Thymus (tissue), 11 donors: ENCODE measurements at regions not wholly inside any gene's neighbourhood (a gene's known extent, or its start where the extent isn't known, plus 50 kb on each side); places are given as distances from the start of the nearest gene placed in this dataset.

ENCODE experiments used
- DNase-seq, 9 donors: peaks; one replicate each; pipeline ENCODE4 v3.0.0-alpha.2; 2013; ENCODE audit warnings: low spot score in 9 of 9, low read depth in 6 of 9, missing footprints in 1 of 9
- H3K27ac ChIP-seq, 2 donors: one replicate each; pipeline ENCODE4 v1.5.1; 2013; ENCODE audit warnings: control low read depth in 1 of 2, low read depth in 1 of 2, low read length in 1 of 2, mild to moderate bottlenecking in 1 of 2, moderate library complexity in 1 of 2
- H3K27me3 ChIP-seq, 2 donors: one replicate each; pipeline ENCODE4 v1.5.1; 2013; ENCODE audit warnings: low read length in 1 of 2; ENCODE audit not compliant: control insufficient read depth in 2 of 2, insufficient read depth in 1 of 2
- H3K36me3 ChIP-seq, 2 donors: one replicate each; pipeline ENCODE4 v1.5.1; 2013; ENCODE audit warnings: low read length in 1 of 2, mild to moderate bottlenecking in 1 of 2, moderate library complexity in 1 of 2; ENCODE audit not compliant: control insufficient read depth in 2 of 2, insufficient read depth in 2 of 2
- H3K4me1 ChIP-seq, 2 donors: one replicate each; pipeline ENCODE4 v1.5.1; 2013; ENCODE audit warnings: low read length in 2 of 2; ENCODE audit not compliant: control insufficient read depth in 2 of 2, insufficient read depth in 2 of 2
- H3K4me3 ChIP-seq, 2 donors: one replicate each; pipeline ENCODE4 v1.5.1; 2013; ENCODE audit warnings: low read length in 2 of 2, control low read depth in 1 of 2, mild to moderate bottlenecking in 1 of 2
- H3K9me3 ChIP-seq, 2 donors: one replicate each; pipeline ENCODE4 v1.5.1; 2013; ENCODE audit warnings: low read length in 1 of 2, mild to moderate bottlenecking in 1 of 2; ENCODE audit not compliant: control insufficient read depth in 2 of 2, insufficient read depth in 1 of 2
- WGBS: extraction: QIAGEN DNeasy Blood & Tissue Kit; methylation state at CpG from one replicate; pipeline ENCODE4 v1.1.7; 2013; 5-methylcytosine and 5-hydroxymethylcytosine counted together
- donor health status: healthy.

GRCh38 chr5:89380635-89381034 lies 497.7 kb upstream of the MEF2C start:
- DNase-seq = no peak
- no peak overlapping the region for H3K4me3 ChIP-seq
- no peaks in the 10 kb centered on the region for H3K27me3 ChIP-seq
- H3K4me1 ChIP-seq = no peaks in the 10 kb centered on the region
- H3K27ac ChIP-seq = no peak overlapping the region
- H3K9me3 ChIP-seq = no peaks in the 10 kb centered on the region
- no peaks in the 10 kb centered on the region for H3K36me3 ChIP-seq

DNA sequence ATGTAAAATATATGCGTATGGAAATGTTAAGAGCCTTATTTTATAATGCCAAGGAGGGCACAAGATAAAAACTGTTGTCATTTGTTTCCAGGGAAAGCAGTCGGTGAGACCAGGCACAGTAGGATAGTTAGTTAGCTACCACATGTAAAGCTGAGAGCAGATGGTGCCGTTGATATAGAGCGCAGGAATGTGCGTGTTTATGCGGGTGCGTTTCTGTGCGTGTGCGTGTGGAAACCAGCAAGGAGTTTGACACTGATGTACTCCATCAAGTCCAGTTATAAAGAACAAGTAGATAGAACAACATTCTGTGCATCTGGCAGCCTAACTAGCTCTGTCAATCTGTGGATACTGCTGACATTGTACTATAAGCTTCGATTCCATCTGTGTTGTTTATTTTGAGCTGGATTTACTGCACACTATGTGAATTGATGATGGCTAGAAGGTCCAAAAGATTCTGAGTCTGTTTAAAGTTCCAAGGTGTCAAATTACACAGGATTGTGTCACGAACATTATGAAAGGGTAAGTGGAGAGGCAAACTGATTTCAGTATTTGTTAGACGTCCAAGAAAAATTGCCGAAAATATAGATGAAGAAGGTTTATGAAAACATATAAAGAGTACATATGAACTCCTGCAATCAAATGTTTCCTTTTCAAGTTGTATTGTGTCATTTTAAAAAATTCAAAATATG lies 494.9 kb upstream of the MEF2C start:
- 97% methylated on average over 13 of the region's 13 CpGs for WGBS
- no peak for DNase-seq
- Histone ChIP-seq H3K27ac (no peak overlapping the region), H3K27me3 (no peaks in the 10 kb centered on the region), H3K4me1 (no peaks in the 10 kb centered on the region), H3K4me3 (no peak overlapping the region), H3K9me3 (no peaks in the 10 kb centered on the region), H3K36me3 (no peaks in the 10 kb centered on the region)

DNA sequence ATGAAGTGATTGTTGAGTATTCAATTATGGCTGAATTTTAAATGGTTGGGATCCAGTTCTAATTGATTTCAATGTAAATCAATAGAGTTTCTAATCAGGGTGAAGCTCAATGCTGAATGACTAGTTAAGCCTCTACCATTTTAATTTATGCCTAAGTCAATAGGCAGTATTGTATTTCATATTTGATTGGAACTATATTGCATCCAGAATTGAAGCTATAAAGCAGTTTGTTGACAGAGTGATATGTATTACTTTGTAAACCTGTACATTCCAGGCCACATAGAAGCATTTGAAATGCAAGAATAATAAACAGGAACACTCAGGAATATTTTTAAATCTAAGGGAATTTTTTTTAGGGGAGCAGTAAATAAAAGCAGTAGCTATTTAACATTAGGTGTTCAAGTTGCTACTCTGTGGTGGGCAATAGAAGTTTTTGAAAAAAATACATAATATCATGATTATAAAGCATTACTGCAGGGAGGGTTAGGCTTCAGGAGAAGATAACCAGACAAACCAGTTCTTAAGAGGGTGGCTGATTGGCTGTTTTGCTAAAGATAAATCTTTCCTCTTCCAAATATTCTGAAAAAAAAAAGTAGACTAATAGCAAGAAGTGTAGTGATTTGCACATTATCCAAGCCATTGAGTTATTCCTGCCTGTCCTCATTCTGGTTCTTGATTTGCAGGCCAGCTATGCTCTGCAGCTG lies 492.0 kb upstream of the MEF2C start:
- Histone ChIP-seq H3K4me3 (no peak overlapping the region), H3K27ac (no peak overlapping the region), H3K4me1 (no peaks in the 10 kb centered on the region), H3K9me3 (no peaks in the 10 kb centered on the region), H3K27me3 (no peaks in the 10 kb centered on the region), H3K36me3 (no peaks in the 10 kb centered on the region)
- DNase-seq = no peak

- no peaks in the 10 kb centered on the region for H3K4me1 ChIP-seq
- WGBS = 99% methylated on average over 1 of the region's 1 CpG
- no peaks in the 10 kb centered on the region for H3K36me3 ChIP-seq
- H3K27me3 ChIP-seq = no peaks in the 10 kb centered on the region
- no peak overlapping the region for H3K4me3 ChIP-seq
- DNase-seq = no peak
- H3K9me3 ChIP-seq = no peaks in the 10 kb centered on the region
- no peak overlapping the region for H3K27ac ChIP-seq
These were observed 491.3 kb upstream of the MEF2C start for GRCh38 chr5:89374144-89374784.

- Histone ChIP-seq H3K4me3 (no peak overlapping the region), H3K27ac (no peak overlapping the region), H3K36me3 (no peaks in the 10 kb centered on the region), H3K27me3 (no peaks in the 10 kb centered on the region), H3K4me1 (no peaks in the 10 kb centered on the region), H3K9me3 (no peaks in the 10 kb centered on the region)
- WGBS = 96% methylated on average over 1 of the region's 1 CpG
- DNase-seq = no peak
These were observed 489.2 kb upstream of the MEF2C start for GRCh38 chr5:89372176-89372575.

GRCh38 chr5:89371646-89372045 lies 488.7 kb upstream of the MEF2C start:
- Histone ChIP-seq H3K9me3 (no peaks in the 10 kb centered on the region), H3K27ac (no peak overlapping the region), H3K4me1 (no peaks in the 10 kb centered on the region), H3K36me3 (no peaks in the 10 kb centered on the region), H3K4me3 (no peak overlapping the region), H3K27me3 (no peaks in the 10 kb centered on the region)
- 97% methylated on average over 1 of the region's 1 CpG for WGBS
- DNase-seq = no peak

DNA sequence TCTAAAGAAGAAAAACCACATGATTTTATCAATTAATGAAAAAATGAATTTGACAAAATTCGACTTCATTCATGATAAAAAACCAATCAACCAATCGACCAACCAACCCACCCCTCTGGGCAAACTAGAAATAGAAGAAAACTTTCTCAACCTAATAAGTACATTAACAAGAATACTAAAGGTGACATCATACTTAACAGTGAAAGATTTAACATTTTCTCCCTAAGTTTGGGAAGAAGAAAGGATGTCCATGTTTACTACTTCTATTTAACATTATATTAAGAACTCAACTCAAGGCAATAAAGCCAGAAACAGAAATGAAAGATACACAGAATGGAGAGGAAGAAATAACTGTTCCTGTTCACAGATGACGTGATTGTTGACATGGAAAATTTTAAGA lies 476.1 kb upstream of the MEF2C start:
- Histone ChIP-seq H3K36me3 (no peaks in the 10 kb centered on the region), H3K4me3 (no peak overlapping the region), H3K27me3 (no peaks in the 10 kb centered on the region), H3K9me3 (no peaks in the 10 kb centered on the region), H3K4me1 (no peaks in the 10 kb centered on the region), H3K27ac (no peak overlapping the region)
- WGBS = 95% methylated on average over 3 of the region's 3 CpGs
- DNase-seq = no peak

DNA sequence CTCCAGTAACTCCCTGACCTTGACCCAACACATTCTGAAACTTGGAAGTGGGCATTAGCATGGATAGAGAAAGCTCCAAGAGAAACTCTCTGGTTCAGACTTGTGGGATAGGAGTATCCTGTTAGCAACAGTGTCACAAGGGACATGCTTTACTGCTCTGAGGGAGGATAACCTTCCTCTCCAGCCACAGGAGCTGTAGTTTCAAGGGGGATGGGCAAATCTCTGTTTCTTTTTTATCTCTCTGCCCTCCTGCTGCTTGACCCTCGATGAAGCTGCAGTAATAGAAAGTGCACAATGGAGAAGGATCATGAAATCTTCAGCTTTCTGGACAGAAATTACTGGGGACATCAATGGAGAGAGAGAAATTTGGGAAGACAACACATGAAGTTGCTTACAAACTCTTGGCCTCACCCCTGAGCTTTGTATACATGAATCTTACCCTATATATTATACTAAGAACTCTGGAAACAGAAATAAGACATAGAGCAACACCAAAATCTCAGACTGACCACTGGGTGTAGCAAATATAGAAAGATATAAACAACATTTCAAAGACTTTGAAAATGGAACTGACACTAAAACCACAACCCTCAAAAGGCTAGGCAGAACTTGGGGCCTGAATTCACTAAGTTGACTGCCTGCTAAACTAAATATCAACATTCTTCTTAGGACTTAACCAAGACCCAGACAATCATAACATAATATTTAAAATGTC lies 471.0 kb upstream of the MEF2C start:
- 85% methylated on average over 1 of the region's 1 CpG for WGBS
- Histone ChIP-seq H3K27me3 (no peaks in the 10 kb centered on the region), H3K27ac (no peak overlapping the region), H3K4me3 (no peak overlapping the region), H3K4me1 (no peaks in the 10 kb centered on the region), H3K36me3 (no peaks in the 10 kb centered on the region), H3K9me3 (no peaks in the 10 kb centered on the region)
- no peak for DNase-seq

- Histone ChIP-seq H3K27me3 (no peaks in the 10 kb centered on the region), H3K4me1 (no peaks in the 10 kb centered on the region), H3K27ac (no peak overlapping the region), H3K9me3 (peaks cover 0 to under 1% of the 10 kb centered on the region in 2 donors), H3K36me3 (no peaks in the 10 kb centered on the region), H3K4me3 (no peak overlapping the region)
- DNase-seq = no peak
These were observed 469.0 kb upstream of the MEF2C start for GRCh38 chr5:89351975-89352374.
